GM12878 (cell line): ENCODE measurements at regions not wholly inside any gene's neighbourhood (a gene's known extent, or its start where the extent isn't known, plus 50 kb on each side); places are given as distances from the start of the nearest gene placed in this dataset.

Experiments used
- EZH2 ChIP-seq: IDR thresholded peaks from 2 replicates; pipeline ENCODE4 v1.6.1; 2012; ENCODE audit warnings: low read depth, mild to moderate bottlenecking, control low read depth, inconsistent platforms, low read length, borderline replicate concordance; ENCODE audit not compliant: control insufficient read depth
- LARP7 ChIP-seq: fragments of 450-650 bp; IDR thresholded peaks from 2 replicates; pipeline ENCODE4 v1.6.1; 2017; ENCODE audit warnings: mild to moderate bottlenecking
- RB1 ChIP-seq: fragments of 450-650 bp; formaldehyde crosslinking; IDR thresholded peaks from 2 replicates; pipeline ENCODE4 v1.6.1; 2017; ENCODE audit warnings: mild to moderate bottlenecking, borderline replicate concordance
- RELA ChIP-seq: fragments of 450-650 bp; IDR thresholded peaks from 2 replicates; pipeline ENCODE4 v1.8.0; 2014; ENCODE audit warnings: borderline replicate concordance; ENCODE audit not compliant: partially characterized antibody
- RUNX3 ChIP-seq: IDR thresholded peaks from 2 replicates; pipeline ENCODE4 v1.6.1; 2012; ENCODE audit warnings: low read length, inconsistent platforms
- SMC3 ChIP-seq: IDR thresholded peaks from 2 replicates; pipeline ENCODE4 v1.6.1; 2011; ENCODE audit warnings: low read length, improper control_type of control experiment, borderline replicate concordance
- ZNF274 ChIP-seq: IDR thresholded peaks from one replicate; pipeline ENCODE4 v1.8.0; 2011; ENCODE audit not compliant: insufficient read length, insufficient read depth
- TF ChIP-seq, protein P1 (sequence below): IDR thresholded peaks from 2 replicates; pipeline ENCODE4 v1.6.1; 2011; ENCODE audit warnings: low read depth, mild to moderate bottlenecking, low read length, moderate library complexity, borderline replicate concordance; ENCODE audit errors: extremely low read depth
- TF ChIP-seq, protein P2 (sequence below): IDR thresholded peaks from 2 replicates; pipeline ENCODE4 v1.6.1; 2012; ENCODE audit warnings: low read length, inconsistent platforms
- TF ChIP-seq, protein P3 (sequence below), 3 experiments: IDR thresholded peaks in 2 of 3; conservative IDR thresholded peaks in 1 of 3; 2 replicates each; pipeline ENCODE4 v1.5.1; 2011; ENCODE audit warnings: low read depth in 3 of 3, low read length in 3 of 3, mild to moderate bottlenecking in 3 of 3, control low read depth in 2 of 3, moderate library complexity in 2 of 3, inconsistent platforms in 1 of 3, mixed read lengths in 1 of 3; ENCODE audit not compliant: control insufficient read depth in 2 of 3, insufficient read depth in 1 of 3; ENCODE audit errors: extremely low read depth in 1 of 3

DNA sequence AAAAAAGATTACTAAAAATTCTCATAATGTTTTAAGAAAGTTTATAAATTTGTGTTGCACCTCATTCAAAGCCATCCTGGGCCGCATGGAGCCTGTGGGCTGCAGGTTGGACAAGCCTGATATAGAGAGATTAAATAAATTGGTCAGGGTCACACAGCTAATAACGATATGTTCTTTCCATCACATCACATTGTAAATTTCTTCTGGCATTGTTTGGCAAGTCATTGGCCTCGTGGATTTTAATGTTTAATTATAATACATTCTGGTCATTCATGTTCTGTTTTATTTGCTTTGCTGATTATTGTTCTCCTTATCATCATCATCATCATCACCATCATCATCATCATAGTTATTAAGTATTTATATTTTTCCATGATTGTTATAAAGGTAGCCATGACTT lies 157.3 kb downstream of the DIO2 start:
- TF ChIP-seq EZH2 (no peak), RELA (no peak), RB1 (no peak), ZNF274 (no peak), SMC3 (no peak), LARP7 (no peak), RUNX3 (no peak)
- TF ChIP-seq, protein P1, sequence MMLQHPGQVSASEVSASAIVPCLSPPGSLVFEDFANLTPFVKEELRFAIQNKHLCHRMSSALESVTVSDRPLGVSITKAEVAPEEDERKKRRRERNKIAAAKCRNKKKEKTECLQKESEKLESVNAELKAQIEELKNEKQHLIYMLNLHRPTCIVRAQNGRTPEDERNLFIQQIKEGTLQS: no peak
- TF ChIP-seq, protein P2, sequence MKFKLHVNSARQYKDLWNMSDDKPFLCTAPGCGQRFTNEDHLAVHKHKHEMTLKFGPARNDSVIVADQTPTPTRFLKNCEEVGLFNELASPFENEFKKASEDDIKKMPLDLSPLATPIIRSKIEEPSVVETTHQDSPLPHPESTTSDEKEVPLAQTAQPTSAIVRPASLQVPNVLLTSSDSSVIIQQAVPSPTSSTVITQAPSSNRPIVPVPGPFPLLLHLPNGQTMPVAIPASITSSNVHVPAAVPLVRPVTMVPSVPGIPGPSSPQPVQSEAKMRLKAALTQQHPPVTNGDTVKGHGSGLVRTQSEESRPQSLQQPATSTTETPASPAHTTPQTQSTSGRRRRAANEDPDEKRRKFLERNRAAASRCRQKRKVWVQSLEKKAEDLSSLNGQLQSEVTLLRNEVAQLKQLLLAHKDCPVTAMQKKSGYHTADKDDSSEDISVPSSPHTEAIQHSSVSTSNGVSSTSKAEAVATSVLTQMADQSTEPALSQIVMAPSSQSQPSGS: no peak
- TF ChIP-seq, protein P3, sequence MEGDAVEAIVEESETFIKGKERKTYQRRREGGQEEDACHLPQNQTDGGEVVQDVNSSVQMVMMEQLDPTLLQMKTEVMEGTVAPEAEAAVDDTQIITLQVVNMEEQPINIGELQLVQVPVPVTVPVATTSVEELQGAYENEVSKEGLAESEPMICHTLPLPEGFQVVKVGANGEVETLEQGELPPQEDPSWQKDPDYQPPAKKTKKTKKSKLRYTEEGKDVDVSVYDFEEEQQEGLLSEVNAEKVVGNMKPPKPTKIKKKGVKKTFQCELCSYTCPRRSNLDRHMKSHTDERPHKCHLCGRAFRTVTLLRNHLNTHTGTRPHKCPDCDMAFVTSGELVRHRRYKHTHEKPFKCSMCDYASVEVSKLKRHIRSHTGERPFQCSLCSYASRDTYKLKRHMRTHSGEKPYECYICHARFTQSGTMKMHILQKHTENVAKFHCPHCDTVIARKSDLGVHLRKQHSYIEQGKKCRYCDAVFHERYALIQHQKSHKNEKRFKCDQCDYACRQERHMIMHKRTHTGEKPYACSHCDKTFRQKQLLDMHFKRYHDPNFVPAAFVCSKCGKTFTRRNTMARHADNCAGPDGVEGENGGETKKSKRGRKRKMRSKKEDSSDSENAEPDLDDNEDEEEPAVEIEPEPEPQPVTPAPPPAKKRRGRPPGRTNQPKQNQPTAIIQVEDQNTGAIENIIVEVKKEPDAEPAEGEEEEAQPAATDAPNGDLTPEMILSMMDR (IDR thresholded peaks at IDR 0.05 in 2 of 3, conservative IDR thresholded peaks at IDR 0.05 in 1 of 3; ENCODE audit: control insufficient read depth in 2 of 3, extremely low read depth in 1 of 3, insufficient read depth in 1 of 3, low read depth in 3 of 3, low read length in 3 of 3): no peak
